ENCODE measurements at regions not wholly inside any gene's neighbourhood (a gene's known extent, or its start where the extent isn't known, plus 50 kb on each side); places are given as distances from the start of the nearest gene placed in this dataset.
A peak's percentile ranks its signal among the peaks of the same experiment; 100 is the strongest.

DNA sequence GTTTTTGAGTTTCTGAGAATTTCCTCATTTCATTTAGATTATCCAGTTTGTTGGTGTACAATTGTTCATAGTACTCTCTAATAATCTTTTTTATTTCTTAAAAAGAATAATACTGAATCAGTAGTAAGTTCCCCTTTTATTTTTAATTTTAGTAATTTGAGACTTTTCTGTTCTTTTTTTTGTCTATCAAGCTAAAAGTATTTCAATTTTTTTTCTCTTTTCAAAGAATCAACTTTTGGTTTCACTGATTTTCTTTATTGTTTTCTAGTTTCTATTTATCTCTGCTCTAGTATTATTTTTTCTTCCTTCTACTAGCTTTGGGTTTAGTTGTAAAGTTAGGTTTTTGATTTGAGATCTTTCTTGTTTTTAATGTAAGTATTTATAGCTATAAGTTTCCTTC is 60.6 kb upstream of the ARL15 start:
- DNase-seq (ENCODE audit: low read depth): no peak
- H3K4me3 ChIP-seq (ENCODE audit: control insufficient read depth, low read depth, low read length): no peak overlapping the region
- TF ChIP-seq CTCF (conservative IDR thresholded peaks at IDR 0.05; ENCODE audit: control insufficient read depth, insufficient read depth, low read depth, low read length): no peak

GRCh38 chr5:54367844-54368243 is 57.5 kb upstream of the ARL15 start:
- no peak for TF ChIP-seq CTCF (conservative IDR thresholded peaks at IDR 0.05; ENCODE audit: control insufficient read depth, insufficient read depth, low read depth, low read length)
- DNase-seq (ENCODE audit: low read depth): no peak

GRCh38 chr5:54366707-54367106 is 56.3 kb upstream of the ARL15 start:
- TF ChIP-seq CTCF (conservative IDR thresholded peaks at IDR 0.05; ENCODE audit: control insufficient read depth, insufficient read depth, low read depth, low read length): no peak
- no peak for DNase-seq (ENCODE audit: low read depth)
- H3K4me3 ChIP-seq (ENCODE audit: control insufficient read depth, low read depth, low read length): no peak overlapping the region

More at GRCh38 chr5:54367844-54368243, 57.5 kb upstream of the ARL15 start:
- H3K4me3 ChIP-seq (ENCODE audit: control insufficient read depth, low read depth, low read length): no peak overlapping the region

GRCh38 chr5:54363669-54364068 is 53.3 kb upstream of the ARL15 start:
- peak; percentile 53 for DNase-seq (ENCODE audit: low read depth)
- TF ChIP-seq CTCF (conservative IDR thresholded peaks at IDR 0.05; ENCODE audit: control insufficient read depth, insufficient read depth, low read depth, low read length): no peak
- no peak overlapping the region for H3K4me3 ChIP-seq (ENCODE audit: control insufficient read depth, low read depth, low read length)

GRCh38 chr5:54362992-54363625 is 52.7 kb upstream of the ARL15 start:
- TF ChIP-seq CTCF (conservative IDR thresholded peaks at IDR 0.05; ENCODE audit: control insufficient read depth, insufficient read depth, low read depth, low read length): no peak
- peak; percentile 20 for DNase-seq (ENCODE audit: low read depth)
- no peak overlapping the region for H3K4me3 ChIP-seq (ENCODE audit: control insufficient read depth, low read depth, low read length)

DNA sequence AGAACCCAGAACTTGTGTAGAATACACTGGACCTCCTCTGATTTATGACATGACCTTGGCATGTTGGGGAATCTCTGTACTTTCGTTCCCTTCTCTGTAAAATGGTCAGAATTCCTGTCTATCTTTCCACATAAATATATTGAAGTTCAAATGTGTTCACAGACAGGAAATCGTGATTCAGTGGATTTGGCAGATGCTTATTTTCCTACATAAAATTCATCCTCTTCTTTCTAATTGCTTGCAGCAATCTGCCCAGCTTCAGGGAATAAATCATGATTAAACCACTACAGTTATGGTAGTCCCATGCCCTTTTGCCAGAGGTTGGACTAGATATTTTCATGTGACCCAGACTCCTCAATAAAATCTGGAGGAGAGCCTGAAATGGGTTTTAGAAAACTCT is 52.1 kb upstream of the ARL15 start:
- TF ChIP-seq CTCF (conservative IDR thresholded peaks at IDR 0.05; ENCODE audit: control insufficient read depth, insufficient read depth, low read depth, low read length): no peak
- no peak overlapping the region for H3K4me3 ChIP-seq (ENCODE audit: control insufficient read depth, low read depth, low read length)
- DNase-seq (ENCODE audit: low read depth): peak; percentile 68
